Hematopoietic multipotent progenitor cell treated with erythropoietin and hydrocortisone succinate and interleukin-3 and kit ligand, for 8 days (in vitro differentiated cells): ENCODE measurements at regions not wholly inside any gene's neighbourhood (a gene's known extent, or its start where the extent isn't known, plus 50 kb on each side); places are given as distances from the start of the nearest gene placed in this dataset.

Source experiments
- DNase-seq: peaks from one replicate; pipeline ENCODE4 v3.0.0-alpha.2; 2015

GRCh38 chr18:56210520-56210919, 427.9 kb downstream of the TXNL1 start:
- DNase-seq, result no peak

- no peak for DNase-seq
Observed at GRCh38 chr18:56207989-56208388, 430.4 kb downstream of the TXNL1 start.

- no peak for DNase-seq
Observed at GRCh38 chr18:56204052-56204451, 434.3 kb downstream of the TXNL1 start.

- DNase-seq, result no peak
Observed at GRCh38 chr18:56202678-56203077, 435.7 kb downstream of the TXNL1 start.

- no peak for DNase-seq
Observed at GRCh38 chr18:56200381-56200911, 437.9 kb downstream of the TXNL1 start.

- no peak for DNase-seq
Observed at GRCh38 chr18:56199580-56200330, 438.6 kb downstream of the TXNL1 start.

GRCh38 chr18:56197241-56197859, 441.0 kb downstream of the TXNL1 start:
- no peak for DNase-seq

GRCh38 chr18:56196495-56197225, 441.7 kb downstream of the TXNL1 start:
- DNase-seq, result no peak

GRCh38 chr18:56191334-56191733, 447.1 kb downstream of the TXNL1 start:
- no peak for DNase-seq

- no peak for DNase-seq
Observed at GRCh38 chr18:56189615-56190014, 448.8 kb downstream of the TXNL1 start.

GRCh38 chr18:56188529-56189275, 449.7 kb downstream of the TXNL1 start:
- no peak for DNase-seq

- DNase-seq, result no peak
Observed at GRCh38 chr18:56186319-56186718, 452.1 kb downstream of the TXNL1 start.

GRCh38 chr18:56185126-56185525, 453.3 kb downstream of the TXNL1 start:
- DNase-seq, result no peak

GRCh38 chr18:56176751-56177150, 461.6 kb downstream of the TXNL1 start:
- no peak for DNase-seq

- no peak for DNase-seq
Observed at GRCh38 chr18:56175330-56176001, 462.9 kb downstream of the TXNL1 start.

GRCh38 chr18:56173542-56174220, 464.7 kb downstream of the TXNL1 start:
- DNase-seq, result no peak

GRCh38 chr18:56172527-56172926, 465.9 kb downstream of the TXNL1 start:
- DNase-seq, result no peak

GRCh38 chr18:56171848-56172247, 466.5 kb downstream of the TXNL1 start:
- no peak for DNase-seq

GRCh38 chr18:56168049-56168781, 470.2 kb downstream of the TXNL1 start:
- no peak for DNase-seq

GRCh38 chr18:56167366-56167765, 471.0 kb downstream of the TXNL1 start:
- no peak for DNase-seq

- DNase-seq, result no peak
Observed at GRCh38 chr18:56166914-56167313, 471.5 kb downstream of the TXNL1 start.
